Osteoblast (primary cell): ENCODE measurements at regions not wholly inside any gene's neighbourhood (a gene's known extent, or its start where the extent isn't known, plus 50 kb on each side); places are given as distances from the start of the nearest gene placed in this dataset.
A peak's percentile ranks its signal among the peaks of the same experiment; 100 is the strongest.

Experiments used
- DNase-seq: peaks from one replicate; pipeline ENCODE4 v3.0.0; 2011; ENCODE audit warnings: low spot score, mixed read lengths; ENCODE audit not compliant: insufficient read length; ENCODE audit errors: missing footprints
- H2AFZ ChIP-seq: 2 replicates; pipeline ENCODE4 v1.6.0; 2011; ENCODE audit warnings: mild to moderate bottlenecking, low read length
- H3K27ac ChIP-seq: 2 replicates; pipeline ENCODE4 v1.5.1; 2011; ENCODE audit warnings: mild to moderate bottlenecking, low read depth, low read length, moderate library complexity
- H3K27me3 ChIP-seq: 2 replicates; pipeline ENCODE4 v1.6.0; 2012; ENCODE audit warnings: mild to moderate bottlenecking, control low read depth, inconsistent platforms, low read length, moderate library complexity; ENCODE audit not compliant: insufficient read depth
- H3K36me3 ChIP-seq: 2 replicates; pipeline ENCODE4 v1.5.1; 2011; ENCODE audit warnings: mild to moderate bottlenecking, low read length, control low read depth, moderate library complexity; ENCODE audit not compliant: insufficient read depth
- H3K4me1 ChIP-seq: 2 replicates; pipeline ENCODE4 v1.5.1; 2011; ENCODE audit warnings: mild to moderate bottlenecking, low read length, control low read depth, moderate library complexity; ENCODE audit not compliant: insufficient read depth
- H3K4me2 ChIP-seq: 2 replicates; pipeline ENCODE4 v1.6.0; 2011; ENCODE audit warnings: mild to moderate bottlenecking, low read length; ENCODE audit not compliant: insufficient read depth
- H3K4me3 ChIP-seq: fragments of 200-600 bp; sonication (generic); 3 replicates; pipeline ENCODE4 v1.5.1; 2012; ENCODE audit warnings: mild to moderate bottlenecking, low read length, inconsistent platforms; ENCODE audit not compliant: insufficient read depth
- H3K79me2 ChIP-seq: 2 replicates; pipeline ENCODE4 v1.6.0; 2012; ENCODE audit warnings: mild to moderate bottlenecking, low read length, control low read depth, inconsistent platforms; ENCODE audit not compliant: insufficient read depth
- H3K9me3 ChIP-seq: 2 replicates; pipeline ENCODE4 v1.5.1; 2011; ENCODE audit warnings: low read depth, low read length, control low read depth
- H4K20me1 ChIP-seq: 2 replicates; pipeline ENCODE4 v1.6.0; 2012; ENCODE audit warnings: mild to moderate bottlenecking, low read length, control low read depth; ENCODE audit not compliant: insufficient read depth
- TF ChIP-seq, protein P1 (sequence below): IDR thresholded peaks from 2 replicates; pipeline ENCODE4 v1.5.1; 2011; ENCODE audit warnings: mild to moderate bottlenecking, low read depth, low read length, moderate library complexity; ENCODE audit errors: extremely low read depth

DNA sequence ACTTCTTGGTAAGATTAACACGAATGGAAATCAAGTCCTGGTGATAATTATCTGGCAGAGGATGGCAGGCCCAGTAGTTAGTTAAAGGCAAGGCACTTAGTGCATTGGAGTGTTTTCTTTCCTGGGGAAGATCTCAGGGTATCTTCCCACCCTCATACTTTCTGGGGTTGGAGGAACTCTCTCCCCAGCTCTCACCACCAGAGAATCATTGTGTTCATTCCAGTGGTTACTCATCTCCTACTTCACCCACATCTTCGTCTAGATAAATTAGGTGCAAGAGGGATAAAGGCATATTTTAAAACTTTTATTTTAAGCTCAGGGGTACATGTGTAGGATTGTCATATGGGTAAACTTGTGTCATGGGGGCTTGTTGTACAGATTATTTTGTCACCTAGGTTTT is 67.5 kb upstream of the SH3RF1 start:
- Histone ChIP-seq H3K27ac (peak overlapping the region; percentile 86), H3K27me3 (no peaks in the 10 kb centered on the region), H4K20me1 (no peaks in the 10 kb centered on the region), H3K36me3 (no peaks in the 10 kb centered on the region), H3K4me3 (peak overlapping the region; percentile 9), H3K79me2 (no peaks in the 10 kb centered on the region), H2AFZ (no peak overlapping the region), H3K4me1 (peaks cover 46% of the 10 kb centered on the region), H3K9me3 (no peaks in the 10 kb centered on the region), H3K4me2 (peak overlapping the region; percentile 47)
- DNase-seq, result no peak
- TF ChIP-seq, protein P1, sequence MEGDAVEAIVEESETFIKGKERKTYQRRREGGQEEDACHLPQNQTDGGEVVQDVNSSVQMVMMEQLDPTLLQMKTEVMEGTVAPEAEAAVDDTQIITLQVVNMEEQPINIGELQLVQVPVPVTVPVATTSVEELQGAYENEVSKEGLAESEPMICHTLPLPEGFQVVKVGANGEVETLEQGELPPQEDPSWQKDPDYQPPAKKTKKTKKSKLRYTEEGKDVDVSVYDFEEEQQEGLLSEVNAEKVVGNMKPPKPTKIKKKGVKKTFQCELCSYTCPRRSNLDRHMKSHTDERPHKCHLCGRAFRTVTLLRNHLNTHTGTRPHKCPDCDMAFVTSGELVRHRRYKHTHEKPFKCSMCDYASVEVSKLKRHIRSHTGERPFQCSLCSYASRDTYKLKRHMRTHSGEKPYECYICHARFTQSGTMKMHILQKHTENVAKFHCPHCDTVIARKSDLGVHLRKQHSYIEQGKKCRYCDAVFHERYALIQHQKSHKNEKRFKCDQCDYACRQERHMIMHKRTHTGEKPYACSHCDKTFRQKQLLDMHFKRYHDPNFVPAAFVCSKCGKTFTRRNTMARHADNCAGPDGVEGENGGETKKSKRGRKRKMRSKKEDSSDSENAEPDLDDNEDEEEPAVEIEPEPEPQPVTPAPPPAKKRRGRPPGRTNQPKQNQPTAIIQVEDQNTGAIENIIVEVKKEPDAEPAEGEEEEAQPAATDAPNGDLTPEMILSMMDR, result no peak

DNA sequence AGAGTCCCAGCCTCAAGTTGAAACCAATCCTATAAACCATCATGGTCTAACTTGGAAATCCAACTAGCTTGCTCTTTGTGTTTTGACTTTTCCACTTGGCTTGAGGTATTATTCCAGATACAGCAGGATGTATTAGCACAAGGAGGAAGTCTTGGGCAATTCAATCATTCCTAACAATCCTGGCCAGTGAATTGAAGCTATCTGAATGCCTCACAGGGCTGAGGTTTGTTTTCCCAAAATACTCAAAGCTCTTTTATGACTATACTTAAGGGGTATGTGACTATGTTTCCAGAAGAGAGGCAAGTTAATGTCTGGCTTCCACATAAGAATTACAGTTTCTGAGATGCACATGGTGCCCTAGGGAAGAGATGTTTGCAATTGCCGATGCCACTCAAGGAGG is 66.8 kb upstream of the SH3RF1 start:
- Histone ChIP-seq H3K4me2 (peak overlapping the region; percentile 47), H3K36me3 (no peaks in the 10 kb centered on the region), H3K27ac (peak overlapping the region; percentile 86), H3K4me1 (peaks cover 40% of the 10 kb centered on the region), H3K79me2 (no peaks in the 10 kb centered on the region), H3K4me3 (peak overlapping the region; percentile 9), H2AFZ (no peak overlapping the region), H3K9me3 (peaks cover 2% of the 10 kb centered on the region), H4K20me1 (no peaks in the 10 kb centered on the region), H3K27me3 (no peaks in the 10 kb centered on the region)
- TF ChIP-seq, protein P1, result no peak
- peak; percentile 89 for DNase-seq

DNA sequence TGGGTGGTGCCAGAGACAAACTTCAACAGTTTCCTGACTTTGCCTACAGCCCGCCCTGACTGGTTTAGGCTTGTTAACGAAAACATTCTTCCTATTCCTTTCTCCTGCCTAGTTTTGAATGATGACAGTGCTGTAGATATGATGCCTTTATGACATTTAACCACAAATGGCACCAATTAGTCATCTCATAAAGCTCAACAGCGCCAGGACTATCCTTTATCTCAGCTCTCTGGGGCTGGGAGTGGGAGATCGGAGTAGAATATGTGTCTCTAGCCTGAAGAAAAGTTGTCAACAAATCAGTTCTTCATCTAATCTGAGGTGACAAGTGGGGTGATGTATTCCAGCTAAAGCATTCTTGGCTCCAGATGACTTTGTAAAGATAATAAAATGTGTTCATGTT is 64.6 kb upstream of the SH3RF1 start:
- peak overlapping the region; percentile 86 for H3K27ac ChIP-seq
- no peaks in the 10 kb centered on the region for H3K27me3 ChIP-seq
- peak overlapping the region; percentile 45 for H3K4me2 ChIP-seq
- no peaks in the 10 kb centered on the region for H3K79me2 ChIP-seq
- peaks cover 2% of the 10 kb centered on the region for H3K9me3 ChIP-seq
- TF ChIP-seq, protein P1, result no peak
- peaks cover 30% of the 10 kb centered on the region for H3K4me1 ChIP-seq
- no peak overlapping the region for H3K4me3 ChIP-seq
- no peaks in the 10 kb centered on the region for H3K36me3 ChIP-seq
- peak overlapping the region; percentile 59 for H2AFZ ChIP-seq
- H4K20me1 ChIP-seq, result no peaks in the 10 kb centered on the region
- peak; percentile 91 for DNase-seq

DNA sequence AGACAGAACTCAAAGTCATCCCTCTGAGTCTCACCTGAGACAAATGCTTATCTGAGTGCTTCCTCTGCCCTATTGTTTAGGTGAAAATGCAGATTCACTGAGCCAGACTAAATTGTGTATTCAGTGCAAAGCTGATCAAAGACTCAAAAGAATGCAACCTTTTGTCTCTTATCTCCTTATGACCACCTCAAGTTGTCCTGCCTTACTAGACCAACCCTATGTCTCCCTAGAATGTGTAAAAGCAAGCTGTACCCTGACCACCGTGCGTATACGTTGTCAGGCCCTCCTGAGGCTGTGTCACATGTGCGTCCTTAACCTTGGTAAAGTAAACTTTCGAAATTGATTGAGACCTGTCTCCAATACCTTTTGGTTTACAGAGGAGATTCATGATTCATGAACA is 63.6 kb upstream of the SH3RF1 start:
- no peak for DNase-seq
- Histone ChIP-seq H3K27me3 (no peaks in the 10 kb centered on the region), H2AFZ (no peak overlapping the region), H3K27ac (peak overlapping the region; percentile 86), H3K9me3 (peaks cover 2% of the 10 kb centered on the region), H3K4me1 (peaks cover 30% of the 10 kb centered on the region), H3K4me3 (no peak overlapping the region), H3K4me2 (no peak overlapping the region), H3K79me2 (no peaks in the 10 kb centered on the region), H3K36me3 (no peaks in the 10 kb centered on the region), H4K20me1 (no peaks in the 10 kb centered on the region)
- TF ChIP-seq, protein P1, result no peak
